22Rv1 (cell line): ENCODE measurements at regions not wholly inside any gene's neighbourhood (a gene's known extent, or its start where the extent isn't known, plus 50 kb on each side); places are given as distances from the start of the nearest gene placed in this dataset.

Experiments
- H3K27ac ChIP-seq: fragments of 450-650 bp; 2 replicates; pipeline ENCODE4 v1.5.1; 2017
- ZFX ChIP-seq: fragments of 450-650 bp; IDR thresholded peaks from 2 replicates; pipeline ENCODE4 v1.6.1; 2017; ENCODE audit warnings: antibody characterized with exemption, borderline replicate concordance
- TF ChIP-seq, protein P1 (sequence below): fragments of 450-650 bp; IDR thresholded peaks from 2 replicates; pipeline ENCODE4 v1.5.1; 2017; ENCODE audit warnings: mild to moderate bottlenecking

DNA sequence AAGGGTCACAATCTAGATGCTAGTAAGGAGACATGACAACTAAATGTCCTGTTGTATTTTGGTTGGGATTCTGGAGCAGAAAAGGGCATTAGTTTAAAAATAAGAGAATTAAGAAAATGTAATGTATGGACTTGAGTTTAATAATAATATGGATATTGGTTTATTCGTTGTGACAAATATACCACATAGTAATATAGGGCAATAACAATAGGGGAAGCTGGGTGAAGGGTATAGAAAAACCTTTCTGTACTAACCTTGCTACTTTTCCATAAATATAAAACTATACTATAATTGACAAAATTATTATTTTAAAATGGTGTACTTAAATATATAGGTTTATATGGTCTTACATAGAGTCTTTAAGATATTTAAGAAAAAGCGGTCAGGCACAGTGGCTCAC, 558.9 kb downstream of the PTPRC start:
- TF ChIP-seq, protein P1, sequence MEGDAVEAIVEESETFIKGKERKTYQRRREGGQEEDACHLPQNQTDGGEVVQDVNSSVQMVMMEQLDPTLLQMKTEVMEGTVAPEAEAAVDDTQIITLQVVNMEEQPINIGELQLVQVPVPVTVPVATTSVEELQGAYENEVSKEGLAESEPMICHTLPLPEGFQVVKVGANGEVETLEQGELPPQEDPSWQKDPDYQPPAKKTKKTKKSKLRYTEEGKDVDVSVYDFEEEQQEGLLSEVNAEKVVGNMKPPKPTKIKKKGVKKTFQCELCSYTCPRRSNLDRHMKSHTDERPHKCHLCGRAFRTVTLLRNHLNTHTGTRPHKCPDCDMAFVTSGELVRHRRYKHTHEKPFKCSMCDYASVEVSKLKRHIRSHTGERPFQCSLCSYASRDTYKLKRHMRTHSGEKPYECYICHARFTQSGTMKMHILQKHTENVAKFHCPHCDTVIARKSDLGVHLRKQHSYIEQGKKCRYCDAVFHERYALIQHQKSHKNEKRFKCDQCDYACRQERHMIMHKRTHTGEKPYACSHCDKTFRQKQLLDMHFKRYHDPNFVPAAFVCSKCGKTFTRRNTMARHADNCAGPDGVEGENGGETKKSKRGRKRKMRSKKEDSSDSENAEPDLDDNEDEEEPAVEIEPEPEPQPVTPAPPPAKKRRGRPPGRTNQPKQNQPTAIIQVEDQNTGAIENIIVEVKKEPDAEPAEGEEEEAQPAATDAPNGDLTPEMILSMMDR, result no peak
- TF ChIP-seq ZFX, result no peak
- no peak overlapping the region for H3K27ac ChIP-seq

DNA sequence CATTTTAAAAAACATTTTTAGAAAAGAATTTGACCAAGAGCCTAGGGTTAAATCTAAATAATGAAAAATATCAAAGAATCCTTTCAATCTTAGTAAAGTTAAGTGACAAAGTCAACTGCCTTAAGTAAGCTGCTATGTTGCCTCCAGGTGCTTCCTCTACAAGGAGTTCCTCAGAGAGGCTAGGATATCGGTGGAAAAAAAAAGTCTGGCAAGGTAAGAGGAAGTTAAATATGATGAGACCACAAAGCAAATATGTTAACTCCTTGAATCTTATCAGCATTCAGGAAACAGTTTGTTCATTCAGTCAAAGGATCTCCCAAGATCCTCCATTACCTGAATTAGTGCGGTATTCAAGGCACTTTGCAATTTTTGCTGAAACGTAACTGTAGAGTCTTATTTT, 563.5 kb downstream of the PTPRC start:
- TF ChIP-seq ZFX, result no peak
- TF ChIP-seq, protein P1, result no peak
- no peak overlapping the region for H3K27ac ChIP-seq

DNA sequence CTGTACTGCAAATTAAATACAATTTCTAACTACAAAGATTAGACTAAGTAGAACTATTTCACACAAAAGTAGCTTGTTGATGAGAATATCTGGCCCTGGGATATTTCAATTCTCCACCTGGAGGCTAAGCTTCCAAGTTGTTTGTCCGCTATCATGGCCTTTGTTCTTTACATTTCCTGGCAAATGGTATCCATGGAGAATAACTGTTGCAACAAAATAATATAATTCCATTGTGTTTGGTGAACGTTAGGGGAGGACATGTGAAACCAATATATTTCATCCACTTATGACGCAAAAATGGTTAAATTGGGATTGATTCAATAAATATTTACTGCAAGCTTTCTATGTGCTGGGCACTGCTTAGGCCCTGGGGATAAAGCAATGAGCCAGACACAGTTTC, 565.4 kb downstream of the PTPRC start:
- H3K27ac ChIP-seq, result no peak overlapping the region
- TF ChIP-seq, protein P1, result no peak
- TF ChIP-seq ZFX, result no peak

DNA sequence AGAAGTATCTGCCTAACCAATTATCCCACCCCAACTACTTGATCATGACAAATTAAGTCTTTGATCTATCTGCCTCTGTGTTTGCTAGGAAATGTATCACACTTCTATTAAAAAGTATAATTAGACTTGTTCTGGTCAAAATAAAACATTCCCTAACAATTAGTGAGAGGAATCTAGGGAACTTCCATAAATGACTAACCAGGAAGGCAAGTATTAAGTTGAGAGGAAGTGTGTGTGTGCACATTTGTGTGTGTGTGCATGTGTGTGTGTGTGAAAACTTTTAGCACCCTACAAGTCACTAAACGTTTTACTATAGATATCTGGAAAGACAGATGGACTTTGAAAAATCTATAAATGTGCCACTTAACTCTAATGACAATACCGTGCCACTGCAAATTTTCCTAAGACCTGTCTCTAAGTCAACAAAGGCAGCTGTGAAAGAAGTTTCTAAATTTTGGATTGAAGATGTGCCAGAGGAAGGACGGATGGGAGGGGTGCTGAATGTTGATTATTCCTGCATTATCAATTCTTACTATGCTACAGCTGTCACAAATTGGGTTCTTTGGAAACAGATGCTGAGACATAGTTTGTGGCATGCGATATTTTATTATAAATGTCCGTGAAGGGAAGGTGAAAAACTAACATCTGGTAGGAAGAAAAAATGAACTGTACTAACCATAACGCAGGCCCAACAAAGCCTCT, 567.1 kb downstream of the PTPRC start:
- no peak overlapping the region for H3K27ac ChIP-seq
- TF ChIP-seq, protein P1, result no peak
- TF ChIP-seq ZFX, result no peak

DNA sequence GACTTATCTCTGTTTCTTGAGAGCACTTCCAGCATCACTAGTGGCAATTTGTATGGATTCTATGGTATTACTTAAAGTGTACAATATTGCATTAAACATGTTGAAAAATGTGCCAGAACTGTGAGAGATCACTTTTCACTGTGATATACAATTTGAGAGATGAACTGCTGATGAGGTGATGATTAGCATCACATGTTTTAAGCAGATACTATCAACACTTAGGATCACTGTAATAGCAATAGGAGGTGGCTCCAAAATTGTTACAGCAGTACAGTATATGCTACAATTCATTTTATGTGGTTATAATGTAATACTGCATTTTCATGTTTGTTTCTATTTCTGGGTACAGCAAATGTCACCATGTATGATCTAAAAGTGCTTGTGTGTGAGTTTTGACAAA, 570.0 kb downstream of the PTPRC start:
- H3K27ac ChIP-seq, result no peak overlapping the region
- TF ChIP-seq, protein P1, result no peak
- TF ChIP-seq ZFX, result no peak

DNA sequence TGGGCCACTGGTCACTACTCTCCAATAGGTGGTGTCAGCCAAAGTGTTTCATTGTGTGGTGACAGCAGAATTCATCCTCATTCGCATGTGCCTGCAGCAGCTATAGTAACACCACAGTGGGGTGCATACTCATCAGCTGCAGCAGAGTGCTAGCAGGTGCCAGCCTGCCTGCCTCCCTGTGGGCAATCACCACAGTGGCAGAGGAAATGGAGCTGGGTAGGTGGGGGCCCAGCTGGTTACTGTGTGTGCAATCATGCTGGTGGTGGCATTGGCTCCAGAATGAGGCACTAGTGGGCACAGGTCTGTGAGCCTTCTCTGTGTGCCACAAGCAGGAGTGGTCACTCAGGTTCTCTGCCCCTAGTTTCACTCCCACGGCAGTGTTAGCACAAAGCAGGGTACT, 579.2 kb downstream of the PTPRC start:
- TF ChIP-seq ZFX, result no peak
- TF ChIP-seq, protein P1, result no peak
- no peak overlapping the region for H3K27ac ChIP-seq

DNA sequence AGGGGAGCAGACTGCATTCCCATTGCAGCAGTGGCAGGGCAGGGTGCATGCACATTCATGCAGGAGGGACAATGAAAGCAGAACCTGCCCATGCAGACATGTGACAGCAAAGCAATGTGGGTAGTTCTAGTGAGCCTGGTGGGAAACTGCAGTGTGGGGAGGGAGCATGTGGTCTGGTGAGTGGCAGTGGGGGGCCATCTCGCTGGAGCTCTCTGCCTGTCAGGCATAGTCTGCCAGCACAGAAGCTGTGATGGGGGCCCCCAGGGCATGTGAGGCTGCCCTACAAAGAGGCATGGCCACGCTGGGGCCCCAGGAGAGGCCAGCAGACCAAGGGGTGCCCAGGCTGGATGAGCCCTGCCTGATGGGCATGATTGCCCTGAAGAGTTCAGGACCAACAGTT, 579.7 kb downstream of the PTPRC start:
- TF ChIP-seq, protein P1, result no peak
- TF ChIP-seq ZFX, result no peak
- H3K27ac ChIP-seq, result no peak overlapping the region
